ENCODE measurements at regions not wholly inside any gene's neighbourhood (a gene's known extent, or its start where the extent isn't known, plus 50 kb on each side); places are given as distances from the start of the nearest gene placed in this dataset.
"Not testable (repeated sequence)": the region's sequence is repeated elsewhere in the genome, so short reads cannot be mapped to it uniquely, and the experiment has no call there.

DNA sequence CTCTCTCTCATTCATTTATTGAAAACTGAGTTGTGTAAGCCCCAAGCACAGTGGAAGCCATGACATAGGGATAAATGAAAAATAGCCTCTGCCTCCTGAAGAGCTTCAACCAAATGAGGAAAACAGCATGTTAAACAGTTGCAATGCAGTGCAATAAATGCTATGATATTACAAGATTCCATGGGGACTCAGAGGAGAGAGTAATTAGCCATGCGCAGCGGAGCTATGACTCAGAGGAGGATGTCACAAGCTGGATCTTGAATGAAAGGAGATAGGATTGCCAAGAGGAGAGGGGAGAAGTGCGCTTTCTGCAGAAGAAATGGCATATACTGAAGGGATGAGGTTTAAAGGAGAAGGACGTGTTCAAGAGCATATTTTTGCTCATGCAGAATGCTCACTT is 231.3 kb upstream of the PLXNA2 start:
- TF ChIP-seq, protein P1, sequence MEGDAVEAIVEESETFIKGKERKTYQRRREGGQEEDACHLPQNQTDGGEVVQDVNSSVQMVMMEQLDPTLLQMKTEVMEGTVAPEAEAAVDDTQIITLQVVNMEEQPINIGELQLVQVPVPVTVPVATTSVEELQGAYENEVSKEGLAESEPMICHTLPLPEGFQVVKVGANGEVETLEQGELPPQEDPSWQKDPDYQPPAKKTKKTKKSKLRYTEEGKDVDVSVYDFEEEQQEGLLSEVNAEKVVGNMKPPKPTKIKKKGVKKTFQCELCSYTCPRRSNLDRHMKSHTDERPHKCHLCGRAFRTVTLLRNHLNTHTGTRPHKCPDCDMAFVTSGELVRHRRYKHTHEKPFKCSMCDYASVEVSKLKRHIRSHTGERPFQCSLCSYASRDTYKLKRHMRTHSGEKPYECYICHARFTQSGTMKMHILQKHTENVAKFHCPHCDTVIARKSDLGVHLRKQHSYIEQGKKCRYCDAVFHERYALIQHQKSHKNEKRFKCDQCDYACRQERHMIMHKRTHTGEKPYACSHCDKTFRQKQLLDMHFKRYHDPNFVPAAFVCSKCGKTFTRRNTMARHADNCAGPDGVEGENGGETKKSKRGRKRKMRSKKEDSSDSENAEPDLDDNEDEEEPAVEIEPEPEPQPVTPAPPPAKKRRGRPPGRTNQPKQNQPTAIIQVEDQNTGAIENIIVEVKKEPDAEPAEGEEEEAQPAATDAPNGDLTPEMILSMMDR (IDR thresholded peaks at IDR 0.05; ENCODE audit: low read depth, low read length, missing control alignments): no peak
- DNase-seq (ENCODE audit: low read depth): no peak
- H3K4me3 ChIP-seq (ENCODE audit: low read depth, low read length): no peak overlapping the region

DNA sequence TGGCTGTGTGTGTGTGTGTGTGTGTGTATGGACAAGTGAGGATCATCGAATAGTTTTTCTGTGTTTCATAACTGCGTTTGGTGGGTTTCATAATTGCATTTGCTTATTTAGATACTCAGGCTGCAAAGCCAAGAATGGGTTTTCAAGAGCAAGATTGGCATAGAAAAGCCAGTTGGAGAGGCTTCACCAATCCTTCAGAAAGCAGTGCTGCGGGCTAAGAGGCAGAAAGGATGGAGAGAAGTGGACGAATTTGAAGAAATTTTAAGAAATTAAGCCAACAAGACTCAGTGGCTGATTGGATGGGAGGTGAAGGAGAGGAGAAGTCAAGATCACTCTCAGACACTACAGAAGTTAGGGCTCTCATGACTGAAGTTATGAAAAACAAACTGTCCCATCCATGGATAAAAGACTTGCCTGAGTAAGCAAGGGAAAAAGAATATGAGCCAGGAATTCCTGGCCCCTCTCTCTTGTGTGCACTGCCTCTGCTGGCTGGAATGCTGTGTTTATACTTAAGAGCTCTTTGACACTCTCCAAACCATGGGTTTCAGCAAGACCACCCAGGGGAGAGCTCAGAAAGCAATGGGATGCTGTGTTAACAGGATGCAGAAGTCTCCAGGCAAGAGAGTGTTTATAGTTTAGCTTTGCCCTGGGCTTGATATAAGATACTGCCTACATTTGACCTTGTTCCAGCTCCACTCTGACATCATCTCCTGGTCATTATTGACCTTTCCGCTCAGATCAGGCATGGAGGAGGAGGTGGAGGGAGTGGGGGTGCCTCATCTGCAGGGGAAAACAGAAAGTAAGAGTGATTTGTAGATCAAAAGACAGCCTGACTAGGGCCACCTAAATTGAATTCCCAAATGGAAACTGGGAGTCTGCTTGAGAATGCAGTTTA is 232.0 kb upstream of the PLXNA2 start:
- DNase-seq (ENCODE audit: low read depth): no peak
- no peak overlapping the region for H3K4me3 ChIP-seq (ENCODE audit: low read depth, low read length)
- TF ChIP-seq, protein P1 (IDR thresholded peaks at IDR 0.05; ENCODE audit: low read depth, low read length, missing control alignments): no peak

DNA sequence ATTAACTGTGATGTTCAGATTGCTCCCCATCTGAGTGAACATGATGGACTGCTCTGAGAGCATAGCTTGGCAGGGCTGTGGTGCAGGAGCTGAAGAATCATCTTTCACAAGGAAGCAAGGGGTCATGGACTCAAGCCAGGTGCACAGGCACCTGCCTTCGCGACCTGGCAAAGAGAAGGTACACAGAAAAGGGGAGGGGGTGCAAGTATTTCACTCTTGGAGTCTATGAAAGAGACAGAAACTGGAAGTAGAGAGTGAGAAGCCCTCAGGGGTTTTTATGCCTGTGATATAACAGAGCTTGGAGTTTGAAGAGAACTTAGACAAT is 232.6 kb upstream of the PLXNA2 start:
- TF ChIP-seq, protein P1 (IDR thresholded peaks at IDR 0.05; ENCODE audit: low read depth, low read length, missing control alignments): no peak
- no peak overlapping the region for H3K4me3 ChIP-seq (ENCODE audit: low read depth, low read length)
- no peak for DNase-seq (ENCODE audit: low read depth)

DNA sequence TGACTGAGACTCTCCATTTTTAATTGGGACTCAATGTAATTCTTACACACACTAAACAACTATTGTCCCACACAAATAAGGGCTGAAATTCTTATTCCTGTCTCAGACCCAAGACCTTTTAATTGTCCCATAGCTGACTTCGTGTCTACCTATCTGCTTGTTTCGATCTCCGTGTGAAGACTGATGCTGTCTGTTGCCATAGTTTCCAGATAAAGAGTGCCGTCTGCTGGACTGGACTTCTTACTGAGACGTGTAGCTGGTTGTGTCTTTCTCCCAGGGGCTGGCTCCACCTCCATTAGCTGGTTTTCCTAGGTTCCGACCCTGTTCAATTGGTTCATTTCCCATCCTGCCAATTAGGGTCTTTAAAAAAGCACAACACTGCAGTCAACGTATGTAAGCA is 235.3 kb upstream of the PLXNA2 start:
- DNase-seq (ENCODE audit: low read depth): no peak
- no peak overlapping the region for H3K4me3 ChIP-seq (ENCODE audit: low read depth, low read length)
- TF ChIP-seq, protein P1 (IDR thresholded peaks at IDR 0.05; ENCODE audit: low read depth, low read length, missing control alignments): no peak

DNA sequence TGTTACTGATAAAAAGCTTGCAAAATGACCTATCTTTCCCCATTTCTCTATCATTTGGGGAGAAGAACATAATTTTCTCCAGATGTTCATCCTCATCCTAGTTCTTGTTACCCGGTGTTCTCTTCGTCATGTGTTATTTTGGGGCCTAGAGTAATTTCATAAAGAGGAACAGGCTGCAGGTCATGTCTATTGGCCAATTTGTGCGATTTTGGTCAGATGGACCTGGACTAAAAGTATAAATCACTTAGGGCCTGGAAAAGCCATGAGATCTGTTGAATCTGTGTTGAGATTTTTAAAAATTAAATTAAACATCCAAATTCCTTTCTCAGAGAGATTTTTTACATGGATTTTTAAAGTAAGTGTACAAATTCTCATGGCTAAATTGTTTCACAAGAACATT is 241.3 kb upstream of the PLXNA2 start:
- no peak for DNase-seq (ENCODE audit: low read depth)
- TF ChIP-seq, protein P1 (IDR thresholded peaks at IDR 0.05; ENCODE audit: low read depth, low read length, missing control alignments): no peak
- no peak overlapping the region for H3K4me3 ChIP-seq (ENCODE audit: low read depth, low read length)

DNA sequence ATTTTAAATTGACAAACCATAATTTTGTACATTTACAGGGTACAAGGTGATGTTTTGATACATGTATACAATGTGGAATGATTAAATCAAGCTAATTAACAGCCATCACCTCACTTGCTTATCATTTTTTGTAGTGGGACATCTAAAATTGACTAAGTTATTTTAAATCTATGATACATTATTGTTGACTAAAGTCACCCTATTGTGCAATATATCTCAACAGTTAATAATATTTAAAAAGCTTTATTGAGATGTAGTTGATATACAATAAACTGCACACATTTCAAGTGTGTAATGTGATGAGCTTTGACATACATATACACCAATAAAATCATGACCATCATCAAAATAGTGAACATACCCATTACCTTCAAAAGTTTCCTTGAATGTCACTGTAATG is 242.5 kb upstream of the PLXNA2 start:
- DNase-seq (ENCODE audit: low read depth): no peak
- H3K4me3 ChIP-seq (ENCODE audit: low read depth, low read length): no peak overlapping the region
- TF ChIP-seq, protein P1 (IDR thresholded peaks at IDR 0.05; ENCODE audit: low read depth, low read length, missing control alignments): no peak

DNA sequence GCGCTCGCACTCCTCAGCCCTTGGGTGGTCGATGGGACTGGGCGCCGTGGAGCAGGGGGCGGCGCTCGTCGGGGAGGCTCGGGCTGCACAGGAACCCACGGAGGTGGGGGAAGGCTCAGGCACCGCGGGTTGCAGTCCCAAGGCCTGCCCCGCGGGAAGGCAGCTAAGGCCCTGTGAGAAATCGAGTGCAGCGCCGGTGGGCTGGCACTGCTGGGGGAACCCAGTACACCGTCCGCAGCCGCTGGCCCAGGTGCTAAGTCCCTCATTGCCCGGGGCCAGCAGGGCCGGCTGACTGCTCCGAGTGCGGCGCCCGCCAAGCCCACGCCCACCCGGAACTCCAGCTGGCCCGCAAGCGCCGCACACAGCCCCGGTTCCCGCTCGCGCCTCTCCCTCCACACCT is 244.2 kb upstream of the PLXNA2 start:
- DNase-seq (ENCODE audit: low read depth); H3K4me3 ChIP-seq (ENCODE audit: low read depth, low read length): not testable (repeated sequence)
